Fibroblast of lung (primary cell): ENCODE measurements at regions not wholly inside any gene's neighbourhood (a gene's known extent, or its start where the extent isn't known, plus 50 kb on each side); places are given as distances from the start of the nearest gene placed in this dataset.

ENCODE experiments used
- DNase-seq, 2 donors: peaks; one replicate each; pipeline versions ENCODE4 v3.0.0 to v3.0.0-alpha.2; 2010; ENCODE audit warnings: low read depth in 2 of 2
- H2AFZ ChIP-seq: 2 replicates; pipeline ENCODE4 v1.5.1; 2012; ENCODE audit warnings: low read length, control low read depth, inconsistent platforms
- H3K27ac ChIP-seq: 2 replicates; pipeline ENCODE4 v1.5.1; 2011; ENCODE audit warnings: low read length, control low read depth; ENCODE audit not compliant: insufficient read depth
- H3K27me3 ChIP-seq: 2 replicates; pipeline ENCODE4 v1.5.1; 2011; ENCODE audit warnings: mild to moderate bottlenecking, low read length; ENCODE audit not compliant: control insufficient read depth, insufficient read depth
- H3K36me3 ChIP-seq: 2 replicates; pipeline ENCODE4 v1.5.1; 2011; ENCODE audit warnings: low read length; ENCODE audit not compliant: control insufficient read depth, insufficient read depth
- H3K4me1 ChIP-seq: 2 replicates; pipeline ENCODE4 v1.5.1; 2011; ENCODE audit warnings: low read length; ENCODE audit not compliant: control insufficient read depth, insufficient read depth; ENCODE audit errors: extremely low read depth
- H3K4me2 ChIP-seq: 2 replicates; pipeline ENCODE4 v1.5.1; 2011; ENCODE audit warnings: low read length, control low read depth; ENCODE audit not compliant: insufficient read depth; ENCODE audit errors: extremely low read depth
- H3K4me3 ChIP-seq, 4 experiments: fragments of 200-600 bp in 1 of 4; sonication (generic) in 1 of 4; replicated peaks in 1 of 4; 2 replicates each; pipeline ENCODE4 v1.5.1; 2011 to 2016; ENCODE audit warnings: low read length in 4 of 4, low read depth in 3 of 4, mild to moderate bottlenecking in 3 of 4, control low read depth in 2 of 4, inconsistent platforms in 1 of 4, mixed read lengths in 1 of 4; ENCODE audit not compliant: insufficient read depth in 1 of 4; ENCODE audit errors: control extremely low read depth in 1 of 4
- H3K79me2 ChIP-seq: 2 replicates; pipeline ENCODE4 v1.5.1; 2012; ENCODE audit warnings: mild to moderate bottlenecking, low read length, inconsistent platforms; ENCODE audit not compliant: control insufficient read depth, insufficient read depth
- H3K9ac ChIP-seq: 2 replicates; pipeline ENCODE4 v1.5.1; 2011; ENCODE audit warnings: mild to moderate bottlenecking, low read length, control low read depth; ENCODE audit not compliant: insufficient read depth
- H3K9me3 ChIP-seq: 2 replicates; pipeline ENCODE4 v1.5.1; 2012; ENCODE audit warnings: low read depth, low read length; ENCODE audit not compliant: control insufficient read depth, insufficient read depth
- H4K20me1 ChIP-seq: 2 replicates; pipeline ENCODE4 v1.5.1; 2011; ENCODE audit warnings: low read length; ENCODE audit not compliant: control insufficient read depth, insufficient read depth; ENCODE audit errors: extremely low read depth
- CTCF ChIP-seq, 2 donors: IDR thresholded peaks in 1 of 2; conservative IDR thresholded peaks in 1 of 2; 1 replicate in 1 of 2; 2 replicates in 1 of 2; pipeline ENCODE4 v1.5.1; 2011 to 2012; ENCODE audit warnings: low read length in 2 of 2, control low read depth in 1 of 2, inconsistent platforms in 1 of 2, low read depth in 1 of 2, mild to moderate bottlenecking in 1 of 2
- EZH2 ChIP-seq: IDR thresholded peaks from 2 replicates; pipeline ENCODE4 v1.5.1; 2012; ENCODE audit warnings: low read length, control low read depth, mild to moderate bottlenecking; ENCODE audit errors: missing control alignments

GRCh38 chr1:22383526-22384294, 67.9 kb upstream of the ZBTB40 start:
- H3K79me2 ChIP-seq = no peaks in the 10 kb centered on the region
- H3K27me3 ChIP-seq = peaks cover 9% of the 10 kb centered on the region
- H3K9ac ChIP-seq = no peak overlapping the region
- no peak overlapping the region for H3K4me3 ChIP-seq
- H3K36me3 ChIP-seq = no peaks in the 10 kb centered on the region
- H2AFZ ChIP-seq = no peak overlapping the region
- no peaks in the 10 kb centered on the region for H4K20me1 ChIP-seq
- no peak overlapping the region for H3K4me2 ChIP-seq
- H3K4me1 ChIP-seq = no peaks in the 10 kb centered on the region
- no peak for DNase-seq
- H3K27ac ChIP-seq = no peak overlapping the region
- no peaks in the 10 kb centered on the region for H3K9me3 ChIP-seq
- TF ChIP-seq CTCF (conservative IDR thresholded peaks at IDR 0.05 in 1 of 2, IDR thresholded peaks at IDR 0.05 in 1 of 2; ENCODE audit: low read depth in 1 of 2, low read length in 2 of 2) (no peak), EZH2 (no peak)

GRCh38 chr1:22385537-22385936, 66.1 kb upstream of the ZBTB40 start:
- H3K4me3 ChIP-seq = no peak overlapping the region
- no peak for DNase-seq

GRCh38 chr1:22386774-22387173, 64.9 kb upstream of the ZBTB40 start:
- no peak for DNase-seq
- no peak for TF ChIP-seq CTCF (conservative IDR thresholded peaks at IDR 0.05 in 1 of 2, IDR thresholded peaks at IDR 0.05 in 1 of 2; ENCODE audit: low read depth in 1 of 2, low read length in 2 of 2)
- no peaks in the 10 kb centered on the region for H3K9me3 ChIP-seq
- H3K79me2 ChIP-seq = no peaks in the 10 kb centered on the region
- no peak overlapping the region for H3K4me3 ChIP-seq
- H3K27me3 ChIP-seq = peaks cover 15% of the 10 kb centered on the region
- H4K20me1 ChIP-seq = no peaks in the 10 kb centered on the region
- no peaks in the 10 kb centered on the region for H3K4me1 ChIP-seq
- H2AFZ ChIP-seq = no peak overlapping the region
- H3K4me2 ChIP-seq = no peak overlapping the region
- H3K27ac ChIP-seq = no peak overlapping the region
- H3K9ac ChIP-seq = no peak overlapping the region
- no peaks in the 10 kb centered on the region for H3K36me3 ChIP-seq

More at GRCh38 chr1:22385537-22385936, 66.1 kb upstream of the ZBTB40 start:
- H3K36me3 ChIP-seq = no peaks in the 10 kb centered on the region
- no peaks in the 10 kb centered on the region for H3K79me2 ChIP-seq
- H2AFZ ChIP-seq = no peak overlapping the region
- H3K4me1 ChIP-seq = no peaks in the 10 kb centered on the region
- TF ChIP-seq CTCF (conservative IDR thresholded peaks at IDR 0.05 in 1 of 2, IDR thresholded peaks at IDR 0.05 in 1 of 2; ENCODE audit: low read depth in 1 of 2, low read length in 2 of 2) = no peak
- no peak for TF ChIP-seq EZH2
- H3K27me3 ChIP-seq = peaks cover 15% of the 10 kb centered on the region
- no peak overlapping the region for H3K4me2 ChIP-seq
- H4K20me1 ChIP-seq = no peaks in the 10 kb centered on the region
- H3K9me3 ChIP-seq = no peaks in the 10 kb centered on the region
- H3K9ac ChIP-seq = no peak overlapping the region
- no peak overlapping the region for H3K27ac ChIP-seq
